Endothelial cell of umbilical vein (primary cell): ENCODE measurements at regions not wholly inside any gene's neighbourhood (a gene's known extent, or its start where the extent isn't known, plus 50 kb on each side); places are given as distances from the start of the nearest gene placed in this dataset.
A peak's percentile ranks its signal among the peaks of the same experiment; 100 is the strongest.

Experiments
- BruUV-seq: library from RNA; stranded (reverse); fragments of 400-500 nt; replicated peaks from 2 replicates; lab custom pipeline; 2021; lab: Mats Ljungman, UMichigan
- CTCF ChIA-PET: fragments of 300-600, 350-600 bp; sonication (Branson Sonifier 250); formaldehyde crosslinking; loops from one replicate; lab custom pipeline; 2021; ENCODE audit warnings: antibody characterized with exemption, inconsistent platforms; lab: Charles Lee
- POLR2A ChIA-PET: fragments of 300-600, 350-600 bp; sonication (Branson Sonifier 250); formaldehyde crosslinking; loops from one replicate; lab custom pipeline; 2021; ENCODE audit warnings: antibody characterized with exemption, inconsistent platforms; lab: Charles Lee
- DNase-seq: peaks from one replicate; pipeline ENCODE4 v3.0.0-alpha.2; 2011; ENCODE audit warnings: low read depth, low spot score
- FAIRE-seq: peaks from 2 replicates; lab custom pipeline; 2011; peaks lifted over from hg19 to GRCh38; lab: Jason Lieb, UNC
- H2AFZ ChIP-seq: 2 replicates; pipeline ENCODE4 v1.6.0; 2012; ENCODE audit warnings: low read depth, low read length, control low read depth, inconsistent platforms
- H3K27ac ChIP-seq: 2 replicates; pipeline ENCODE4 v1.5.1; 2011; ENCODE audit warnings: low read depth, mild to moderate bottlenecking, control low read depth, low read length, moderate library complexity; ENCODE audit not compliant: insufficient read depth
- H3K27me3 ChIP-seq, 2 experiments: 2 replicates each; pipeline versions ENCODE4 v1.6.0 to v1.6.1; 2011; ENCODE audit warnings: low read length in 2 of 2, mixed read lengths in 1 of 2; ENCODE audit not compliant: control insufficient read depth in 2 of 2, insufficient read depth in 2 of 2
- H3K36me3 ChIP-seq, 2 experiments: 2 replicates in 1 of 2; 3 replicates in 1 of 2; pipeline ENCODE4 v1.5.1; 2011; ENCODE audit warnings: low read length in 2 of 2, mild to moderate bottlenecking in 1 of 2, moderate library complexity in 1 of 2; ENCODE audit not compliant: control insufficient read depth in 2 of 2, insufficient read depth in 2 of 2; ENCODE audit errors: extremely low read depth in 1 of 2
- H3K4me1 ChIP-seq: 3 replicates; pipeline ENCODE4 v1.5.1; 2011; ENCODE audit warnings: mild to moderate bottlenecking, low read length; ENCODE audit not compliant: control insufficient read depth, insufficient read depth; ENCODE audit errors: extremely low read depth
- H3K4me2 ChIP-seq: 2 replicates; pipeline ENCODE4 v1.6.1; 2011; ENCODE audit warnings: low read length, control low read depth, mixed read lengths; ENCODE audit not compliant: insufficient read depth
- H3K4me3 ChIP-seq, 3 experiments: fragments of 200-600 bp in 1 of 3; sonication (generic), shearing (Covaris generic) in 1 of 3; replicated peaks in 1 of 3; 2 replicates each; pipeline ENCODE4 v1.5.1; 2011 to 2016; ENCODE audit warnings: control low read depth in 3 of 3, low read length in 3 of 3, mild to moderate bottlenecking in 2 of 3, inconsistent platforms in 1 of 3, low read depth in 1 of 3, moderate library complexity in 1 of 3; ENCODE audit not compliant: insufficient read depth in 1 of 3
- H3K79me2 ChIP-seq: 2 replicates; pipeline ENCODE4 v1.6.0; 2012; ENCODE audit warnings: low read length, inconsistent platforms; ENCODE audit not compliant: control insufficient read depth, insufficient read depth
- H3K9ac ChIP-seq: replicated peaks from 2 replicates; pipeline ENCODE3; 2011; ENCODE audit warnings: low read length, control low read depth; ENCODE audit not compliant: insufficient read depth; ENCODE audit errors: extremely low read depth
- H3K9me1 ChIP-seq: replicated peaks from 3 replicates; pipeline ENCODE4 v1.6.0; 2011; ENCODE audit warnings: mild to moderate bottlenecking, low read length; ENCODE audit not compliant: control insufficient read depth, insufficient read depth; ENCODE audit errors: extremely low read depth
- H3K9me3 ChIP-seq: replicated peaks from 2 replicates; pipeline ENCODE4 v1.5.1; 2012; ENCODE audit warnings: low read length, inconsistent platforms; ENCODE audit not compliant: control insufficient read depth, insufficient read depth
- H4K20me1 ChIP-seq: replicated peaks from 2 replicates; pipeline ENCODE3; 2011; ENCODE audit warnings: mild to moderate bottlenecking, low read length; ENCODE audit not compliant: control insufficient read depth, insufficient read depth; ENCODE audit errors: extremely low read depth
- FOS ChIP-seq: IDR thresholded peaks from 2 replicates; pipeline ENCODE4 v1.6.1; 2011; ENCODE audit warnings: mild to moderate bottlenecking, low read length, moderate library complexity, borderline replicate concordance; ENCODE audit not compliant: insufficient read depth
- GATA2 ChIP-seq: IDR thresholded peaks from 2 replicates; pipeline ENCODE4 v1.7.0; 2011; ENCODE audit warnings: low read depth, mild to moderate bottlenecking, moderate library complexity, mixed read lengths, low read length; ENCODE audit not compliant: insufficient read length, insufficient read depth
- JUN ChIP-seq: IDR thresholded peaks from 2 replicates; pipeline ENCODE4 v1.6.1; 2011; ENCODE audit warnings: borderline replicate concordance, low read depth; ENCODE audit not compliant: insufficient read length, insufficient read depth
- MYC ChIP-seq: IDR thresholded peaks from one replicate; pipeline ENCODE4 v1.6.1; 2011; ENCODE audit warnings: mild to moderate bottlenecking, low read depth, low read length
- POLR2A ChIP-seq: IDR thresholded peaks from 2 replicates; pipeline ENCODE4 v1.6.1; 2012; ENCODE audit warnings: low read depth, mild to moderate bottlenecking, control low read depth, low read length
- dilution Hi-C: fragments of 300-500 bp; cut with MboI; formaldehyde crosslinking; loops from one replicate; pipeline ENCODE4 v1.15.0; 2019; ENCODE audit warnings: low sequenced_read_pairs; ENCODE audit not compliant: extremely low pct_ligation_motif_present
- intact Hi-C: fragments of 100-400 bp; cut with micrococcal nuclease; formaldehyde crosslinking; loops from one replicate; pipeline ENCODE4 v1.10.0; 2022
- TF ChIP-seq, protein P1 (sequence below): IDR thresholded peaks from 2 replicates; pipeline ENCODE4 v1.6.1; 2011; ENCODE audit not compliant: insufficient read depth, insufficient read length
- TF ChIP-seq, protein P2 (sequence below), 2 donors: IDR thresholded peaks; 1 replicate in 1 of 2; 2 replicates in 1 of 2; pipeline ENCODE4 v1.5.1; 2011; ENCODE audit warnings: low read length in 2 of 2, mild to moderate bottlenecking in 2 of 2, moderate library complexity in 2 of 2, control low read depth in 1 of 2, inconsistent platforms in 1 of 2, low read depth in 1 of 2; ENCODE audit not compliant: insufficient read depth in 1 of 2; ENCODE audit errors: extremely low read depth in 1 of 2

DNA sequence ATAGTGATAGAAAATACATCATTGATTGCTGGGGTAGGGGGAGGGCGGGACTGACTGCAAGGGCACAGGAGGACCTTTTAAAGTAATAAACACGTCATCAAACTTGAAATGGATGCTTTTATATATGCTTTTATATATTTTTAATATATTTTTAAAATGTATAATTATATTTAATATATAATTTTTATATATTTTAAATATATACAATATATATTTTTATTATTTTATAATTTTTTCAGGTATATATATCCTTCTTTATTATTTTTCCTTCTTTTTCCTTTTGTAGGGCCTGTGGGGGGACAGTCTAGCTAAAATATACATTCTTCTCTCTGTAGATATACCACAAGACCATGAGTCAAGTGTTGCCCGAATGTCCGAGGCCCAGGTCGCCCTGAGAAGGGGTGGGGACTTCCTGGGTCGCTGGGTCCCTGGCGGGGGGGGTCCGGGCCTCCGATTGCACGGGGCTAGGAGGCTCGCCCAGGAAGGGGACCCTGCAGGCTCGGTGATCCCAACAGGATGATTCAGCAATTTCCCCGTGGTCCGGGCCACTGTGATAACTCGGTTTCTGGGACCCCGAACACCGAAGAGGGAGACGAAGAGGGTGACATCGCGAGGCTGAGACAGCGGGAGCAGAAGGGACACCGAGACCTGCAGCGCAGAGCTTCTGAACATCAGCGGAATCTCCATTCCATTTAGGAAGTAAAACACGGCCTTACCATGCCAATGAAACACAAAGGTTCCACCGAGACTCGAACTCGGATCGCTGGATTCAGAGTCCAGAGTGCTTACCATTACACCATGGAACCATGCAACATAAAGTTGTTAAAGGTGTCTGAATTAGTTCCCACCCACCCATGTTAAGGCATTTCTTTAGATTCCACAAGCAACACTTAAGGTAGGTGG lies 112.5 kb upstream of the NBPF11 start:
- Histone ChIP-seq H3K4me2 (peak overlapping the region; percentile 65), H3K4me1 (peaks cover 9% of the 10 kb centered on the region), H3K27me3 (peaks cover 7 to 13% of the 10 kb centered on the region in 2 experiments), H4K20me1 (no peaks in the 10 kb centered on the region), H2AFZ (peak overlapping the region; percentile 66), H3K4me3 (peak overlapping the region in 1 of 3 experiments; percentile 47), H3K9me3 (no peaks in the 10 kb centered on the region), H3K9ac (no peak overlapping the region), H3K79me2 (no peaks in the 10 kb centered on the region), H3K36me3 (no peaks in the 10 kb centered on the region), H3K9me1 (no peaks in the 10 kb centered on the region), H3K27ac (no peak overlapping the region)
- dilution Hi-C loops (no loop called here), intact Hi-C loops (no loop called here)
- TF ChIP-seq, protein P1, sequence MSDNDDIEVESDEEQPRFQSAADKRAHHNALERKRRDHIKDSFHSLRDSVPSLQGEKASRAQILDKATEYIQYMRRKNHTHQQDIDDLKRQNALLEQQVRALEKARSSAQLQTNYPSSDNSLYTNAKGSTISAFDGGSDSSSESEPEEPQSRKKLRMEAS: no peak
- TF ChIP-seq, protein P2, sequence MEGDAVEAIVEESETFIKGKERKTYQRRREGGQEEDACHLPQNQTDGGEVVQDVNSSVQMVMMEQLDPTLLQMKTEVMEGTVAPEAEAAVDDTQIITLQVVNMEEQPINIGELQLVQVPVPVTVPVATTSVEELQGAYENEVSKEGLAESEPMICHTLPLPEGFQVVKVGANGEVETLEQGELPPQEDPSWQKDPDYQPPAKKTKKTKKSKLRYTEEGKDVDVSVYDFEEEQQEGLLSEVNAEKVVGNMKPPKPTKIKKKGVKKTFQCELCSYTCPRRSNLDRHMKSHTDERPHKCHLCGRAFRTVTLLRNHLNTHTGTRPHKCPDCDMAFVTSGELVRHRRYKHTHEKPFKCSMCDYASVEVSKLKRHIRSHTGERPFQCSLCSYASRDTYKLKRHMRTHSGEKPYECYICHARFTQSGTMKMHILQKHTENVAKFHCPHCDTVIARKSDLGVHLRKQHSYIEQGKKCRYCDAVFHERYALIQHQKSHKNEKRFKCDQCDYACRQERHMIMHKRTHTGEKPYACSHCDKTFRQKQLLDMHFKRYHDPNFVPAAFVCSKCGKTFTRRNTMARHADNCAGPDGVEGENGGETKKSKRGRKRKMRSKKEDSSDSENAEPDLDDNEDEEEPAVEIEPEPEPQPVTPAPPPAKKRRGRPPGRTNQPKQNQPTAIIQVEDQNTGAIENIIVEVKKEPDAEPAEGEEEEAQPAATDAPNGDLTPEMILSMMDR (IDR thresholded peaks at IDR 0.05; ENCODE audit: extremely low read depth in 1 of 2, insufficient read depth in 1 of 2, low read depth in 1 of 2, low read length in 2 of 2): no peak
- no peak for TF ChIP-seq MYC
- no peak for TF ChIP-seq JUN
- no peak for TF ChIP-seq GATA2
- no peak for TF ChIP-seq POLR2A
- TF ChIP-seq FOS: no peak
- BruUV-seq: TSS peak; percentile 100
- FAIRE-seq (no peak), DNase-seq (peak; percentile 40)
- ChIA-PET CTCF (no interaction called here), POLR2A (no interaction called here)
